H9 (cell line): ENCODE measurements at regions not wholly inside any gene's neighbourhood (a gene's known extent, or its start where the extent isn't known, plus 50 kb on each side); places are given as distances from the start of the nearest gene placed in this dataset.

Experiments used
- DNase-seq: peaks from one replicate; pipeline ENCODE4 v3.0.0-alpha.2; 2017
- H2AFZ ChIP-seq: one replicate; pipeline ENCODE4 v1.6.1; 2013; ENCODE audit warnings: mild to moderate bottlenecking, low read length, control low read depth, moderate library complexity
- H2AK5ac ChIP-seq: 2 replicates; pipeline ENCODE4 v1.6.1; 2013; ENCODE audit warnings: low read length, control low read depth, mixed read lengths; ENCODE audit not compliant: insufficient read length
- H2BK120ac ChIP-seq: one replicate; pipeline ENCODE4 v1.6.1; 2013; ENCODE audit warnings: low read depth, mild to moderate bottlenecking, low read length, control low read depth, inconsistent platforms; ENCODE audit not compliant: poor library complexity, severe bottlenecking
- H2BK12ac ChIP-seq: 2 replicates; pipeline ENCODE4 v1.6.1; 2013; ENCODE audit warnings: low read length, control low read depth, mixed read lengths, low read depth; ENCODE audit not compliant: insufficient read length
- H2BK15ac ChIP-seq: 2 replicates; pipeline ENCODE4 v1.6.1; 2013; ENCODE audit warnings: low read depth, low read length, control low read depth
- H2BK20ac ChIP-seq: one replicate; pipeline ENCODE4 v1.6.1; 2013; ENCODE audit warnings: low read depth, mild to moderate bottlenecking, low read length, control low read depth, inconsistent platforms; ENCODE audit not compliant: poor library complexity, severe bottlenecking
- H2BK5ac ChIP-seq: 2 replicates; pipeline ENCODE4 v1.6.1; 2013; ENCODE audit warnings: low read length, control low read depth, mixed read lengths; ENCODE audit not compliant: insufficient read length
- H3K14ac ChIP-seq: 2 replicates; pipeline ENCODE4 v1.6.1; 2013; ENCODE audit warnings: low read length, control low read depth; ENCODE audit not compliant: insufficient read depth
- H3K18ac ChIP-seq: 2 replicates; pipeline ENCODE4 v1.6.1; 2013; ENCODE audit warnings: low read depth, mild to moderate bottlenecking, mixed read lengths, low read length, control low read depth; ENCODE audit not compliant: insufficient read length
- H3K23ac ChIP-seq: 2 replicates; pipeline ENCODE4 v1.6.1; 2013; ENCODE audit warnings: low read length, control low read depth, mixed read lengths, low read depth; ENCODE audit not compliant: insufficient read length
- H3K23me2 ChIP-seq: 2 replicates; pipeline ENCODE4 v1.6.1; 2013; ENCODE audit warnings: low read depth, mild to moderate bottlenecking, mixed read lengths, low read length, control low read depth; ENCODE audit not compliant: insufficient read length, poor library complexity, severe bottlenecking
- H3K27ac ChIP-seq: 2 replicates; pipeline ENCODE4 v1.5.1; 2013; ENCODE audit warnings: low read length, control low read depth, mixed read lengths, low read depth; ENCODE audit not compliant: insufficient read length
- H3K27me3 ChIP-seq: 2 replicates; pipeline ENCODE4 v1.6.1; 2013; ENCODE audit warnings: low read length, control low read depth, inconsistent platforms; ENCODE audit not compliant: insufficient read depth
- H3K4ac ChIP-seq: 2 replicates; pipeline ENCODE4 v1.6.1; 2013; ENCODE audit warnings: low read depth, mild to moderate bottlenecking, control low read depth, inconsistent platforms, low read length, moderate library complexity
- H3K4me1 ChIP-seq: 2 replicates; pipeline ENCODE4 v1.6.1; 2013; ENCODE audit warnings: low read length, control low read depth, inconsistent platforms; ENCODE audit not compliant: insufficient read depth
- H3K4me2 ChIP-seq: 2 replicates; pipeline ENCODE4 v1.6.1; 2013; ENCODE audit warnings: low read length, control low read depth, mixed read lengths; ENCODE audit not compliant: insufficient read length, insufficient read depth
- H3K56ac ChIP-seq: 2 replicates; pipeline ENCODE4 v1.6.1; 2013; ENCODE audit warnings: low read depth, mild to moderate bottlenecking, mixed read lengths, low read length, control low read depth; ENCODE audit not compliant: insufficient read length
- H3K79me1 ChIP-seq: 2 replicates; pipeline ENCODE4 v1.6.1; 2013; ENCODE audit warnings: low read depth, mild to moderate bottlenecking, moderate library complexity, low read length, control low read depth, inconsistent platforms; ENCODE audit not compliant: insufficient read depth, poor library complexity, severe bottlenecking
- H3K79me2 ChIP-seq: 2 replicates; pipeline ENCODE4 v1.6.1; 2013; ENCODE audit warnings: low read length, control low read depth, inconsistent platforms; ENCODE audit not compliant: insufficient read depth
- H3K9ac ChIP-seq: 2 replicates; pipeline ENCODE4 v1.6.1; 2013; ENCODE audit warnings: low read length, control low read depth, mixed read lengths; ENCODE audit not compliant: insufficient read length; ENCODE audit errors: extremely low read depth
- H3K9me3 ChIP-seq: one replicate; pipeline ENCODE4 v1.6.1; 2013; ENCODE audit warnings: low read depth, low read length, inconsistent platforms; ENCODE audit not compliant: control insufficient read depth
- H3T11ph ChIP-seq: one replicate; pipeline ENCODE4 v1.6.1; 2013; ENCODE audit warnings: mild to moderate bottlenecking, low read length, control low read depth, inconsistent platforms
- H4K20me1 ChIP-seq: one replicate; pipeline ENCODE4 v1.6.1; 2013; ENCODE audit not compliant: control insufficient read depth, insufficient read length, insufficient read depth
- H4K5ac ChIP-seq: 2 replicates; pipeline ENCODE4 v1.6.1; 2013; ENCODE audit warnings: low read depth, mild to moderate bottlenecking, mixed read lengths, low read length, control low read depth; ENCODE audit not compliant: insufficient read length
- H4K8ac ChIP-seq: replicated peaks from 2 replicates; pipeline ENCODE4 v1.6.1; 2013; ENCODE audit warnings: low read length, control low read depth, mixed read lengths, low read depth; ENCODE audit not compliant: insufficient read length
- H4K91ac ChIP-seq: 2 replicates; pipeline ENCODE4 v1.6.1; 2013; ENCODE audit warnings: low read depth, mild to moderate bottlenecking, moderate library complexity, mixed read lengths, low read length, control low read depth; ENCODE audit not compliant: insufficient read length
- H3K27ac Mint-ChIP-seq, 3 experiments: 2 replicates in 2 of 3; 3 replicates in 1 of 3; pipeline ENCODE4 v1.8.0; 2020 to 2021; ENCODE audit warnings: mixed read lengths in 3 of 3, mild to moderate bottlenecking in 1 of 3, moderate library complexity in 1 of 3
- H3K27me3 Mint-ChIP-seq: 2 replicates; pipeline ENCODE4 v1.8.0; 2021; ENCODE audit warnings: low read depth, mild to moderate bottlenecking, moderate library complexity, mixed read lengths
- H3K36me3 Mint-ChIP-seq, 3 experiments: 2 replicates in 2 of 3; 3 replicates in 1 of 3; pipeline ENCODE4 v1.8.0; 2020 to 2021; ENCODE audit warnings: low read depth in 3 of 3, mixed read lengths in 3 of 3; ENCODE audit not compliant: insufficient read depth in 1 of 3
- H3K4me1 Mint-ChIP-seq, 2 experiments: 2 replicates each; pipeline ENCODE4 v1.8.0; 2020; ENCODE audit warnings: mixed read lengths in 2 of 2
- H3K4me3 Mint-ChIP-seq, 2 experiments: 2 replicates in 1 of 2; 3 replicates in 1 of 2; pipeline ENCODE4 v1.8.0; 2020 to 2021; ENCODE audit warnings: mild to moderate bottlenecking in 2 of 2, mixed read lengths in 2 of 2, moderate library complexity in 1 of 2
- H3K9me3 Mint-ChIP-seq, 2 experiments: 2 replicates in 1 of 2; 3 replicates in 1 of 2; pipeline ENCODE4 v1.8.0; 2020; ENCODE audit warnings: mild to moderate bottlenecking in 2 of 2, mixed read lengths in 2 of 2, moderate library complexity in 1 of 2
- CTCF ChIP-seq: fragments of 200-600 bp; sonication (generic); conservative IDR thresholded peaks from 3 replicates; pipeline ENCODE4 v1.8.0; 2021; ENCODE audit warnings: antibody characterized with exemption, mild to moderate bottlenecking
- WGBS: extraction: QIAGEN DNeasy Blood & Tissue Kit; methylation state at CpG from one replicate; pipeline ENCODE4 v1.1.7; 2013; ENCODE audit warnings: missing lambda C conversion rate, low lambda C conversion rate, mixed read lengths; ENCODE audit not compliant: insufficient read length; ENCODE audit errors: extremely low coverage; 5-methylcytosine and 5-hydroxymethylcytosine counted together

- H3K4me1 ChIP-seq, result no peaks in the 10 kb centered on the region
- Mint-ChIP-seq H3K4me1 (no peaks in the 10 kb centered on the region), H3K9me3 (no peaks in the 10 kb centered on the region), H3K36me3 (no peaks in the 10 kb centered on the region; a peak in 1 of 7 replicates), H3K4me3 (no peak overlapping the region), H3K27ac (no peak overlapping the region; a peak in 2 of 7 replicates), H3K27me3 (no peaks in the 10 kb centered on the region)
- no peak overlapping the region for H3K27ac ChIP-seq
- no peak overlapping the region for H3K23ac ChIP-seq
- no peak overlapping the region for H3T11ph ChIP-seq
- no peak overlapping the region for H2BK120ac ChIP-seq
- H2BK12ac ChIP-seq, result no peak overlapping the region
- WGBS, result no CpG with 5 or more reads among the region's 13 CpGs
- no peak overlapping the region for H4K8ac ChIP-seq
- H4K5ac ChIP-seq, result no peak overlapping the region
- TF ChIP-seq CTCF, result no peak
- no peak overlapping the region for H3K56ac ChIP-seq
- H3K4me2 ChIP-seq, result no peak overlapping the region
- no peak overlapping the region for H2BK5ac ChIP-seq
- H3K14ac ChIP-seq, result no peak overlapping the region
- H3K9me3 ChIP-seq, result no peaks in the 10 kb centered on the region
- H2BK15ac ChIP-seq, result no peak overlapping the region
- H4K20me1 ChIP-seq, result no peaks in the 10 kb centered on the region
- H3K9ac ChIP-seq, result no peak overlapping the region
- no peak overlapping the region for H2BK20ac ChIP-seq
- no peak overlapping the region for H3K4ac ChIP-seq
- H4K91ac ChIP-seq, result no peak overlapping the region
- no peaks in the 10 kb centered on the region for H3K27me3 ChIP-seq
- H3K79me1 ChIP-seq, result no peaks in the 10 kb centered on the region
- DNase-seq, result peak; percentile 54
- no peak overlapping the region for H2AK5ac ChIP-seq
- H3K23me2 ChIP-seq, result no peaks in the 10 kb centered on the region
- H3K18ac ChIP-seq, result no peak overlapping the region
- H2AFZ ChIP-seq, result no peak overlapping the region
- no peaks in the 10 kb centered on the region for H3K79me2 ChIP-seq
Measured at GRCh38 chr18:70415823-70416488, 127.1 kb downstream of the SOCS6 start.
